Sigmoid colon (tissue), 6 donors: ENCODE measurements at regions not wholly inside any gene's neighbourhood (a gene's known extent, or its start where the extent isn't known, plus 50 kb on each side); places are given as distances from the start of the nearest gene placed in this dataset.

Experiments
- DNase-seq: peaks from one replicate; pipeline ENCODE4 v3.0.0-alpha.2; 2019
- H3K27ac ChIP-seq, 4 donors: fragments of 200-600 bp; sonication (generic); one replicate each; pipeline ENCODE4 v1.5.1; 2016 to 2019; ENCODE audit warnings: mild to moderate bottlenecking in 1 of 4
- H3K27me3 ChIP-seq, 3 donors: fragments of 200-600 bp; sonication (generic); one replicate each; pipeline ENCODE4 v1.5.1; 2019; ENCODE audit warnings: mild to moderate bottlenecking in 1 of 3
- H3K36me3 ChIP-seq, 4 donors: fragments of 200-600 bp; sonication (generic); one replicate each; pipeline ENCODE4 v1.5.1; 2016 to 2019
- H3K4me1 ChIP-seq, 4 donors: fragments of 200-600 bp; sonication (generic); one replicate each; pipeline ENCODE4 v1.5.1; 2017 to 2019
- H3K4me3 ChIP-seq, 4 donors: fragments of 200-600 bp; sonication (generic); one replicate each; pipeline ENCODE4 v1.5.1; 2017 to 2019; ENCODE audit warnings: mild to moderate bottlenecking in 2 of 4, moderate library complexity in 1 of 4
- H3K9me3 ChIP-seq, 4 donors: fragments of 200-600 bp in 3 of 4; sonication (generic) in 3 of 4; one replicate each; pipeline versions ENCODE4 v1.5.1 to v1.6.1; 2013 to 2019
- CTCF ChIP-seq, 4 experiments: fragments of 450-650 bp in 3 of 4; fragments of 200-600 bp in 1 of 4; IDR thresholded peaks; one replicate each; pipeline ENCODE4 v1.5.1; 2016 to 2019; ENCODE audit warnings: antibody characterized with exemption in 4 of 4, mild to moderate bottlenecking in 3 of 4, moderate library complexity in 2 of 4
- EP300 ChIP-seq, 4 donors: sonication (generic); formaldehyde crosslinking; IDR thresholded peaks; one replicate each; pipeline ENCODE4 v1.6.1; 2017; ENCODE audit warnings: antibody characterized with exemption in 4 of 4
- POLR2A ChIP-seq, 2 donors: fragments of 450-650 bp; IDR thresholded peaks; one replicate each; pipeline ENCODE4 v1.6.1; 2016; ENCODE audit warnings: antibody characterized with exemption in 2 of 2, mild to moderate bottlenecking in 2 of 2, moderate library complexity in 2 of 2
- POLR2AphosphoS5 ChIP-seq, 4 donors: sonication (generic); formaldehyde crosslinking; IDR thresholded peaks; one replicate each; pipeline ENCODE4 v1.6.1; 2017; ENCODE audit warnings: antibody characterized with exemption in 4 of 4
- WGBS, 2 donors: extraction: QIAGEN DNeasy Blood & Tissue Kit; methylation state at CpG; one replicate each; pipeline ENCODE4 v1.1.7; 2013; 5-methylcytosine and 5-hydroxymethylcytosine counted together
- intact Hi-C: fragments of 100-400 bp; cut with DNase I; formaldehyde crosslinking; loops from one replicate; pipeline ENCODE4 v1.15.1; 2023
- donor health status: healthy with polysubstance abuse.
- donor health status: healthy.

GRCh38 chr9:85224301-85224700 is 517.5 kb downstream of the AGTPBP1 start:
- Histone ChIP-seq H3K4me1 (no peaks in the 10 kb centered on the region), H3K4me3 (no peak overlapping the region), H3K36me3 (no peaks in the 10 kb centered on the region), H3K27me3 (no peaks in the 10 kb centered on the region), H3K9me3 (no peaks in the 10 kb centered on the region), H3K27ac (no peak overlapping the region)
- intact Hi-C loops, result no loop called here
- 78 to 88% methylated on average over 2 of the region's 2 CpGs for whole genome bisulfite sequencing, 2 donors
- TF ChIP-seq CTCF (IDR thresholded peaks at IDR 0.05), result no peak
- no peak for TF ChIP-seq EP300 (IDR thresholded peaks at IDR 0.05)
- no peak for TF ChIP-seq POLR2A (IDR thresholded peaks at IDR 0.05)
- TF ChIP-seq POLR2AphosphoS5 (IDR thresholded peaks at IDR 0.05), result no peak
- no peak for DNase-seq

- Histone ChIP-seq H3K27ac (no peak overlapping the region), H3K27me3 (no peaks in the 10 kb centered on the region), H3K4me1 (no peaks in the 10 kb centered on the region), H3K9me3 (no peaks in the 10 kb centered on the region), H3K36me3 (no peaks in the 10 kb centered on the region), H3K4me3 (no peak overlapping the region)
- DNase-seq, result no peak
- no peak for TF ChIP-seq POLR2A (IDR thresholded peaks at IDR 0.05)
- no peak for TF ChIP-seq EP300 (IDR thresholded peaks at IDR 0.05)
- TF ChIP-seq CTCF (IDR thresholded peaks at IDR 0.05), result no peak
- no peak for TF ChIP-seq POLR2AphosphoS5 (IDR thresholded peaks at IDR 0.05)
- 88 to 95% methylated on average over 2 of the region's 2 CpGs for WGBS, 2 donors
- intact Hi-C loops, result no loop called here
Observed at GRCh38 chr9:85223506-85224125, 518.1 kb downstream of the AGTPBP1 start.

DNA sequence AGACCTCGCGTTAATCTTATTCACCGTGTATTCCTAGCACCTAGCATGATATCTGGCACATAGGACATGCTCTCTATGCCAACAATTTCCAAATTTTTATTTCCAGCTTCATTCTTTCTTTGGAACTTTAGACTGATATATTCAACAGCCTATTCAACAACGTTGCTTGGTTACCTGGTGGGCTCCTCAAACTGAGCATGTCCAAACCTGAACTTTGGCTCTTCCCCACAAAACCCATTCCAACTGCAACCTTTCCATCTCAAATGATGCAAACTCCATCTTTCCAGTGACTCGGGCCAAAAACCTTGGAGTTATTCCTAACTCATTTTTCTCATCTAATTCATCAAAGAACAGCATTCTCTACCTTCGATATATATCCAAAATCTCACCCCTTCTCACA is 525.2 kb downstream of the AGTPBP1 start:
- Histone ChIP-seq H3K4me3 (no peak overlapping the region), H3K9me3 (no peaks in the 10 kb centered on the region), H3K36me3 (no peaks in the 10 kb centered on the region), H3K27me3 (no peaks in the 10 kb centered on the region), H3K27ac (no peak overlapping the region), H3K4me1 (no peaks in the 10 kb centered on the region)
- intact Hi-C loops, result no loop called here
- 87 to 91% methylated on average over 6 of the region's 6 CpGs for WGBS, 2 donors
- TF ChIP-seq EP300 (IDR thresholded peaks at IDR 0.05) (no peak), CTCF (IDR thresholded peaks at IDR 0.05) (no peak), POLR2A (IDR thresholded peaks at IDR 0.05) (no peak), POLR2AphosphoS5 (IDR thresholded peaks at IDR 0.05) (no peak)
- no peak for DNase-seq

- no peak for TF ChIP-seq POLR2A (IDR thresholded peaks at IDR 0.05)
- no peak for TF ChIP-seq EP300 (IDR thresholded peaks at IDR 0.05)
- TF ChIP-seq CTCF (IDR thresholded peaks at IDR 0.05), result no peak
- TF ChIP-seq POLR2AphosphoS5 (IDR thresholded peaks at IDR 0.05), result no peak
- no peak for DNase-seq
- Histone ChIP-seq H3K36me3 (no peaks in the 10 kb centered on the region), H3K27ac (no peak overlapping the region), H3K4me3 (no peak overlapping the region), H3K9me3 (no peaks in the 10 kb centered on the region), H3K27me3 (no peaks in the 10 kb centered on the region), H3K4me1 (no peaks in the 10 kb centered on the region)
- intact Hi-C loops, result no loop called here
Observed at GRCh38 chr9:85215961-85216360, 525.8 kb downstream of the AGTPBP1 start.

- Histone ChIP-seq H3K27ac (no peak overlapping the region), H3K9me3 (no peaks in the 10 kb centered on the region), H3K27me3 (no peaks in the 10 kb centered on the region), H3K4me3 (no peak overlapping the region), H3K4me1 (no peaks in the 10 kb centered on the region), H3K36me3 (no peaks in the 10 kb centered on the region)
- intact Hi-C loops, result no loop called here
- TF ChIP-seq POLR2A (IDR thresholded peaks at IDR 0.05) (no peak), EP300 (IDR thresholded peaks at IDR 0.05) (no peak), POLR2AphosphoS5 (IDR thresholded peaks at IDR 0.05) (no peak), CTCF (IDR thresholded peaks at IDR 0.05) (no peak)
- DNase-seq, result no peak
- 92 to 96% methylated on average over 4 of the region's 4 CpGs for WGBS, 2 donors
Observed at GRCh38 chr9:85215416-85215815, 526.3 kb downstream of the AGTPBP1 start.
